ENCODE measurements at regions not wholly inside any gene's neighbourhood (a gene's known extent, or its start where the extent isn't known, plus 50 kb on each side); places are given as distances from the start of the nearest gene placed in this dataset.
"Not testable (repeated sequence)": the region's sequence is repeated elsewhere in the genome, so short reads cannot be mapped to it uniquely, and the experiment has no call there.

GRCh38 chr14:58731465-58732293 is 93.9 kb downstream of the DACT1 start:
- no peak for DNase-seq

- no peak for DNase-seq
Observed at GRCh38 chr14:58732387-58732786, 94.6 kb downstream of the DACT1 start.

- no peak for DNase-seq
Observed at GRCh38 chr14:58733451-58734208, 95.9 kb downstream of the DACT1 start.

DNA sequence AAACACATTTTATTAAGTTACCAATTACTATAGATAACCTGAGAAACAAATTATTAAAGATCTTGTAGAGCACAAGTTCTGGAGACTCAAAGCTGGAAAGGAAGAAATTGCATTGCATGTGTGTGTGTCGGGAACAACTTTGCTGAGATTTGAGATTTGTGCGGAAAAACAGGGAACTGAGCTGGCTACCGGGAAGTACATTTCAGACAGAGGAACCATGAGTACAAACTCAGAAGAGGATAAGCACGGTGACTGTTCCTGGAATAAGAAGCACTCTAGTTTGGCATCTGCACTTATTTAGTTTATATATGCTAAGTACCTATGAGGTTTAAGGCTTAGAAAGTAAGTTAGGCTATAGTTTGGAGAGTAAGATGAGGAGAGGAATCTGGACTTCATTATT is 97.8 kb downstream of the DACT1 start:
- no peak for DNase-seq

- no peak for DNase-seq
Observed at GRCh38 chr14:58736606-58737005, 98.8 kb downstream of the DACT1 start.

GRCh38 chr14:58737511-58737910 is 99.7 kb downstream of the DACT1 start:
- DNase-seq = no peak

- DNase-seq = no peak
Observed at GRCh38 chr14:58738189-58738836, 100.6 kb downstream of the DACT1 start.

- DNase-seq = no peak
Observed at GRCh38 chr14:58738876-58739275, 101.1 kb downstream of the DACT1 start.

GRCh38 chr14:58739674-58740073 is 101.9 kb downstream of the DACT1 start:
- no peak for DNase-seq

DNA sequence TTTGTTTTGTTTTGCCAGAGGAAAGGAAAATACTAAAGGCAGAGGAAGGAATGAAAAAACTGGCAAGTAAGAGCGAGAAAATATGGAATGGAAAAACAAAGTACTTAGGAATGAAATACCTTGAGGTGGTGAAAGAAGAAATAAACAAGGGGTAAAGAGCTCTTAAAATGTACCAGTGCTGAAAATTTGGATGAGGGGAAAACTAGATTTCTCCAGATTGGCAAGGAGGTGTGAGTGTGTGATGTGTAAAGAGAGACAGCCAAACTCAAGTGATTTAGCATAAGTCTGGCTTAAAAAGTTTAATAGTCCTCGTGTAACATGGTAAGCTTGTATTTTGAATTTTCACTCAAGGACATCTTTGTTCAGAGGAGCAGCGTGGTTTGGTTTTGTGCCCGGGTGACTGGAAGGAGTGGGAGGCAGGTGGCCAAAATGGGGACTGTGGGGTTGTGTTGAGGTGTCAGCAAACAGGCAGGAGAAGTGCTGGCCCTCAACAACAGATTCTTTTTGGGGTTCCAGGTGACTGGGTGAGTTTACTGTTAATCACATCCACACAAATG is 102.7 kb downstream of the DACT1 start:
- DNase-seq = no peak

DNA sequence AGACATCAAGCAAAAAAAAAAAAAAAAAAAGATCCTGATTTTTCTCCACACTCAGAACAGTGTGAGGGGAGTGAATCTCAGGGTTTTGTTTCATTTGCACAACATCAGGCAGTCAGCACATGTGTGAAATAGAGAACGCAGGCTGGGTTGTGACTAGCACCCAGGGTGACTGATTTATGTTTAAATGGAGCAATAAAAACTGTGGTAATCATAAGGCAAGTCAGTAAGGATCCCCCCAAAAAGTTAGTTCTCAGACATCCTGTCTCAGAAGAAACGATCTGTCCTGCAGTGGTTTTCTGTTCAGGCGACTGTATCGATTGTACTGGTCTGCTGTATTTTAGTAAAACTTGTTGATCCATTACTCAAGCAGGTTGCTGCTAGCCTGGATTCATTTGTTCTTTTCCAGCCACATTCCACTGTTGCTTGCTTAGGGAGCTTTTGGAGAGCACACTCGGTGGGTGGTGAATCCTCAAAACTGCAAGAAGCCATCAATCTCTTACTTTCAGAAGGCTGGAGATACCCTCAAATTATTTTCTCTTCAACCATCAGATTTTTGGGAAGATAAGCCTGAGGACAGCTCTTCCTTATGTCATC is 107.1 kb downstream of the DACT1 start:
- no peak for DNase-seq

GRCh38 chr14:58746261-58746660 is 108.5 kb downstream of the DACT1 start:
- no peak for DNase-seq

DNA sequence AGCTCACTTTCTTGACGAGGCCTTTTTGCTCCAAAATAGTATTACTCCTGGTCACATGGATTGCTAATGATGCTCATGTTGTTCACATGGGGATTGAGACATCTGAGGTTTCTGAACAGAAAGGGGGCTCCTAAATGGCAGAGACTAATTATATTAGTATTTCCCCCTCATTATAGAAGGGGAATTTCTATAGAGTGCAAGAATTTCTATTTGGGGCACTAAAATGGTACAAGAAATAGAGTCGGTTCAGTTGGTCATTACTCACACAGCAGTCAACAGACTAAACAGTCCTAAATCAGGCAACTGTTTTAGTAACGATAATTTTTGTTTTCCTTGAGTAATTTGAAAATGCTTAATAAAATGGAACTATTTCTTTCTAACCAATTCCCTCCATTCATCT is 108.9 kb downstream of the DACT1 start:
- DNase-seq = no peak

DNA sequence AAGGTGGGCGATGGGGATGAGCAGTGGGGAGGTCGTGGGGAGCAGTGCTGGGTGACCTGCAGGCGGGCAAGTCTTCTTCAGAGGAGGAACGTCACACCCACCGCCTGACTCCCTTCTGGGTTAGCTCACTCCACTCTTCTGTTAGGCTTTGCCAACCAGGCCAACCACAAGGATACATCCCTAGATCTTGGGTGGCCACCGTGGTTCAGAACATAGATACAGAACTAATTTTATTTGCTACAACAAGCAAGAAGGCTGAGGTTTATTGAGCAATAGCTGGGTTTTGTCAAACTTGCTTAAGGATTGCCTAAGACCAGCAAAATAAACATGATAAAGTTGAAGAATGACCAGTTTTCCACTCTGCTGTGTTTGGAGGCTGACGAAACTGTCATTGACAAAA is 109.4 kb downstream of the DACT1 start:
- no peak for DNase-seq

GRCh38 chr14:58748251-58748650 is 110.5 kb downstream of the DACT1 start:
- not testable (repeated sequence) for DNase-seq

GRCh38 chr14:58749066-58749669 is 111.4 kb downstream of the DACT1 start:
- DNase-seq = no peak

- no peak for DNase-seq
Observed at GRCh38 chr14:58750321-58751269, 112.8 kb downstream of the DACT1 start.

DNA sequence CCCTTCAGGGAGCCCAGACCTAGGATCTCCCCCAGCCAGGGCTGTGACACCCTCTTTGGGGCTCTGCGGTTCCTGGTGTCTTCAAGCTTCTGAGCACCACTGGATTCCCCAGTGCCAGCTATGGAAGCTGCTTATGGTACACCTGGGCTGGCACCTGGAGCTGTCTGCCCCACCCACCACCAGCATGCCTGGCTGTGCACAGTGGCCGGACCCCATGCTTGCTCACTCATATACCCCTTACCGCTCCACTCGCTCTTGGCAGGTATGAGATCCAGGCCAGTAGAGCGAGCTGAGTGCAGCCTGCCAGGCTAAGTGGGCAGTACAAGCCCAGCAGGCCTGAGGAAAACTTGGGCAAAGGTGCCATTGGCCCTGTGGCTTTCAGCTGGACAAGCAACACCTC is 114.0 kb downstream of the DACT1 start:
- no peak for DNase-seq

DNA sequence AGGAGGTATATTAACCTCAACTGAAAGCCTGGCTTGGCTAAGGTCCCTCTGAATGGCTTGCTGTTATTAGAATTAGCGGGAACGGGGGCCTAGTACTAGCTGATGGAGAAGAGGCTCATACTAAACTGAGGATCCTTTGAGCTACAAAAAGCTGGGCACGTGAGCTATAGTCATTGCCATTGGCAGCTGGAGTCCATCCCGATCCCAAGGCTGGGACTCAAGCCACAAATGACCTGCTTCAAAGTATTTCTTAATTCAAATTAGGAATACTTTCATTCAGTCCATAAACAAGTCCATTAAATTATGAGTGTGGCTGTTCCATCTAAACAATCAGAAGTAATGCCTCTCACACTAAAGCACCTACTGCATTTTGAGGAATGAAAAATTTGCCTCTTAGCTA is 114.5 kb downstream of the DACT1 start:
- no peak for DNase-seq

DNA sequence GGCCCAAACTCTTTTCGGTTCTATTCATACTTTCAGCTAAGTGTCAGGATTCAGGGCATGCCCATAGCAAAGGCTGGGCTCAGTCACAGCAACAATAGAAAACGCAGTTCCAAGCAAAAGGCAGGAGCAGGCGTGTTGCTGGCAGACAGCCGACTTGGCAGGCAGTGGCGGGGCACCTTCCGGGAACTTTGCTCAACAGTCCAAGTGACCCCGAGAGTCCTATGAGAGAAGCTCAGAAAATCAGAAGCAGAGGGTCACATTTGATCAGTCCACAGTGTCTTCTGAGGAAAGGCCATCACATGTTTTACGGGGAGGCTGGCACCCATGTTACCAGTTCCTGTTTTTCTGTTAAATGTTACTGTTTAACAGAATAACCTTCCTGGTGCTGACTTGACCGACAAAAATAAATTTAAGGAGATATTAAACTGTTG is 115.0 kb downstream of the DACT1 start:
- peak; percentile 52 for DNase-seq
